ENCODE measurements at regions not wholly inside any gene's neighbourhood (a gene's known extent, or its start where the extent isn't known, plus 50 kb on each side); places are given as distances from the start of the nearest gene placed in this dataset.

DNA sequence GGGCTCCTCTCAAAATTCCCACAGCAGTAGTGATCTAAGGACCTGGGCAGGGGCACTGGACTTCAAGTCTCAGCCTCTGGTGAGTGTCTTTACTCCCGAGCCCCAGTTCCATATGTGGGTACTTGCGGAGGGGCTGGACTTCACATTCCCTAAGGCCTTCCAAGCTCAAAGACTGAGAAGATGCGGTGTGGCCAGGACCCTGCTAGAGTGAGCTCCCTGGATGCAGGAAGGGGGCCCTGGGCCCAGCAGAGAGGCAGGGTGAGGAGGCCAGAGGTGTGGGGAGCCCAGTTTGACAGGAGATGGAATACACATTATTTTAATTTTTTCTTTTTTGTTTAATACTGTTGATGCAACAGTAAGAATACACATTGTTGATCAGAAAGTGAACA is 83.7 kb downstream of the IGLL1 start:
- ChIA-PET POLR2A (ENCODE audit: unreplicated experiment) (no interaction called here), CTCF (no interaction called here)
- H2BK20ac ChIP-seq (ENCODE audit: low read depth, low read length) = no peak overlapping the region
- H3K18ac ChIP-seq (ENCODE audit: low read depth, low read length) = no peak overlapping the region
- H3K14ac ChIP-seq (replicated peaks; ENCODE audit: low read depth, low read length) = no peak overlapping the region
- H3K9me3 ChIP-seq (ENCODE audit: control insufficient read depth, insufficient read depth, low read length) = no peaks in the 10 kb centered on the region
- H2BK15ac ChIP-seq (ENCODE audit: low read depth, low read length) = no peak overlapping the region
- H3K79me1 ChIP-seq (ENCODE audit: low read depth in 1 of 2, low read length in 2 of 2) = no peaks in the 10 kb centered on the region
- H2AK5ac ChIP-seq (ENCODE audit: low read depth, low read length) = no peak overlapping the region
- H3K9me1 ChIP-seq (ENCODE audit: insufficient read depth, low read length) = no peaks in the 10 kb centered on the region
- H4K91ac ChIP-seq (ENCODE audit: insufficient read depth, low read depth, low read length) = no peak overlapping the region
- no peak overlapping the region for H3K4me2 ChIP-seq (ENCODE audit: low read depth, low read length)
- no peak overlapping the region for H3K56ac ChIP-seq (ENCODE audit: extremely low read depth, insufficient read depth, low read length)
- no peak overlapping the region for H3K4ac ChIP-seq (ENCODE audit: low read depth, low read length)
- H4K5ac ChIP-seq (ENCODE audit: low read depth, low read length) = no peak overlapping the region
- no peaks in the 10 kb centered on the region for H4K20me1 ChIP-seq (ENCODE audit: insufficient read depth, low read length)
- dilution Hi-C loops (cut with HindIII; ENCODE audit: low sequenced_read_pairs, unreplicated experiment) = no loop called here
- H3K36me3 ChIP-seq (ENCODE audit: control insufficient read depth, insufficient read depth, low read length) = no peaks in the 10 kb centered on the region
- BruUV-seq (replicated peaks) = no TSS peak
- no peak overlapping the region for H4K8ac ChIP-seq (ENCODE audit: low read depth in 2 of 2, low read length in 2 of 2)
- in situ Hi-C loops (cut with MboI; ENCODE audit: low sequenced_read_pairs) = no loop called here
- H2BK120ac ChIP-seq (ENCODE audit: low read depth, low read length) = no peak overlapping the region
- TF ChIP-seq, protein P1, sequence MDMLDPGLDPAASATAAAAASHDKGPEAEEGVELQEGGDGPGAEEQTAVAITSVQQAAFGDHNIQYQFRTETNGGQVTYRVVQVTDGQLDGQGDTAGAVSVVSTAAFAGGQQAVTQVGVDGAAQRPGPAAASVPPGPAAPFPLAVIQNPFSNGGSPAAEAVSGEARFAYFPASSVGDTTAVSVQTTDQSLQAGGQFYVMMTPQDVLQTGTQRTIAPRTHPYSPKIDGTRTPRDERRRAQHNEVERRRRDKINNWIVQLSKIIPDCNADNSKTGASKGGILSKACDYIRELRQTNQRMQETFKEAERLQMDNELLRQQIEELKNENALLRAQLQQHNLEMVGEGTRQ (IDR thresholded peaks at IDR 0.05; ENCODE audit: low read depth, low read length) = no peak
- TF ChIP-seq SMC3 (IDR thresholded peaks at IDR 0.05; ENCODE audit: low read depth, low read length) (no peak), RAD21 (IDR thresholded peaks at IDR 0.05; ENCODE audit: low read length) (no peak), RFX5 (IDR thresholded peaks at IDR 0.05; ENCODE audit: low read depth, low read length) (no peak), CHD1 (IDR thresholded peaks at IDR 0.05; ENCODE audit: low read depth, low read length) (no peak), CEBPB (IDR thresholded peaks at IDR 0.05; ENCODE audit: low read depth, low read length) (no peak), BHLHE40 (IDR thresholded peaks at IDR 0.05; ENCODE audit: low read depth, low read length) (no peak), NFE2L2 (IDR thresholded peaks at IDR 0.05; ENCODE audit: low read depth, low read length) (no peak)
- TF ChIP-seq, protein P2, sequence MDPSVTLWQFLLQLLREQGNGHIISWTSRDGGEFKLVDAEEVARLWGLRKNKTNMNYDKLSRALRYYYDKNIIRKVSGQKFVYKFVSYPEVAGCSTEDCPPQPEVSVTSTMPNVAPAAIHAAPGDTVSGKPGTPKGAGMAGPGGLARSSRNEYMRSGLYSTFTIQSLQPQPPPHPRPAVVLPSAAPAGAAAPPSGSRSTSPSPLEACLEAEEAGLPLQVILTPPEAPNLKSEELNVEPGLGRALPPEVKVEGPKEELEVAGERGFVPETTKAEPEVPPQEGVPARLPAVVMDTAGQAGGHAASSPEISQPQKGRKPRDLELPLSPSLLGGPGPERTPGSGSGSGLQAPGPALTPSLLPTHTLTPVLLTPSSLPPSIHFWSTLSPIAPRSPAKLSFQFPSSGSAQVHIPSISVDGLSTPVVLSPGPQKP (IDR thresholded peaks at IDR 0.05; ENCODE audit: borderline replicate concordance, low read depth, low read length) = no peak
- intact Hi-C loops (cut with micrococcal nuclease) = no loop called here
- H2BK5ac ChIP-seq (ENCODE audit: low read depth, low read length, poor library complexity, severe bottlenecking) = no peak overlapping the region
- H3K23ac ChIP-seq (ENCODE audit: low read depth, low read length) = no peak overlapping the region
- no peak overlapping the region for H3K4me3 ChIP-seq (ENCODE audit: insufficient read depth, low read depth, low read length)
- 50% methylated on average over 2 of the region's 3 CpGs; no CpG with 5 or more reads in 1 of the 2 experiments for WGBS, 2 experiments (ENCODE audit: extremely low coverage in 2 of 2, insufficient read length in 1 of 2)
- no peak overlapping the region for H2AK9ac ChIP-seq (replicated peaks; ENCODE audit: low read depth, low read length, poor library complexity)
- DNase-seq (no peak), ATAC-seq (ENCODE audit: low read depth) (no peak)
- H3K4me1 ChIP-seq (ENCODE audit: control insufficient read depth, insufficient read depth, low read length) = no peaks in the 10 kb centered on the region
- H3K27me3 ChIP-seq (ENCODE audit: control insufficient read depth, insufficient read depth, low read length) = peaks cover 12% of the 10 kb centered on the region
- H3K9ac ChIP-seq (ENCODE audit: low read depth, low read length) = no peak overlapping the region
- no peak overlapping the region for H3K27ac ChIP-seq (ENCODE audit: insufficient read depth, low read length)
- no peak overlapping the region for H2AFZ ChIP-seq (replicated peaks; ENCODE audit: low read length, poor library complexity)

Measured in IMR-90 (cell line).